Keratinocyte (primary cell): ENCODE measurements at regions not wholly inside any gene's neighbourhood (a gene's known extent, or its start where the extent isn't known, plus 50 kb on each side); places are given as distances from the start of the nearest gene placed in this dataset.

ENCODE experiments used
- DNase-seq: peaks from one replicate; pipeline ENCODE4 v3.0.0-alpha.2; 2011; ENCODE audit warnings: low read depth, missing footprints, low spot score
- FAIRE-seq: peaks from 2 replicates; lab custom pipeline; 2011; peaks lifted over from hg19 to GRCh38; lab: Jason Lieb, UNC
- H2AFZ ChIP-seq: 2 replicates; pipeline ENCODE4 v1.6.0; 2012; ENCODE audit warnings: low read length, control low read depth, inconsistent platforms; ENCODE audit not compliant: control insufficient read depth
- H3K27ac ChIP-seq: 2 replicates; pipeline ENCODE4 v1.5.1; 2011; ENCODE audit warnings: low read length; ENCODE audit not compliant: control insufficient read depth, insufficient read depth
- H3K27me3 ChIP-seq: 3 replicates; pipeline ENCODE4 v1.6.0; 2011; ENCODE audit warnings: low read length; ENCODE audit not compliant: control insufficient read depth, insufficient read depth; ENCODE audit errors: extremely low read depth
- H3K36me3 ChIP-seq, 2 experiments: 2 replicates in 1 of 2; 3 replicates in 1 of 2; pipeline ENCODE4 v1.5.1; 2011; ENCODE audit warnings: low read length in 2 of 2, mild to moderate bottlenecking in 1 of 2; ENCODE audit not compliant: control insufficient read depth in 2 of 2, insufficient read depth in 2 of 2; ENCODE audit errors: extremely low read depth in 1 of 2
- H3K4me1 ChIP-seq: 3 replicates; pipeline ENCODE4 v1.5.1; 2011; ENCODE audit warnings: low read length; ENCODE audit not compliant: control insufficient read depth, insufficient read depth; ENCODE audit errors: extremely low read depth
- H3K4me2 ChIP-seq: 3 replicates; pipeline ENCODE4 v1.6.0; 2011; ENCODE audit warnings: low read depth, low read length; ENCODE audit not compliant: control insufficient read depth, insufficient read depth; ENCODE audit errors: extremely low read depth
- H3K4me3 ChIP-seq, 3 experiments: fragments of 200-600 bp in 1 of 3; sonication (generic) in 1 of 3; 2 replicates in 2 of 3; 3 replicates in 1 of 3; pipeline ENCODE4 v1.5.1; 2011 to 2016; ENCODE audit warnings: low read length in 3 of 3, mild to moderate bottlenecking in 3 of 3, control low read depth in 2 of 3, inconsistent platforms in 1 of 3, low read depth in 1 of 3, mixed read lengths in 1 of 3, mixed run types in 1 of 3, moderate library complexity in 1 of 3; ENCODE audit not compliant: control insufficient read depth in 2 of 3, insufficient read depth in 2 of 3; ENCODE audit errors: extremely low read depth in 1 of 3
- H3K79me2 ChIP-seq: 2 replicates; pipeline ENCODE4 v1.6.0; 2012; ENCODE audit warnings: low read length; ENCODE audit not compliant: control insufficient read depth, insufficient read depth
- H3K9ac ChIP-seq: 3 replicates; pipeline ENCODE4 v1.6.0; 2011; ENCODE audit warnings: low read length; ENCODE audit not compliant: control insufficient read depth, insufficient read depth; ENCODE audit errors: extremely low read depth
- H3K9me1 ChIP-seq: 3 replicates; pipeline ENCODE4 v1.6.0; 2011; ENCODE audit warnings: low read length; ENCODE audit not compliant: control insufficient read depth, insufficient read depth; ENCODE audit errors: extremely low read depth
- H3K9me3 ChIP-seq: 2 replicates; pipeline ENCODE4 v1.5.1; 2012; ENCODE audit warnings: low read depth, low read length; ENCODE audit not compliant: control insufficient read depth
- H4K20me1 ChIP-seq: 3 replicates; pipeline ENCODE4 v1.6.0; 2011; ENCODE audit warnings: low read length; ENCODE audit not compliant: control insufficient read depth, insufficient read depth; ENCODE audit errors: extremely low read depth
- CTCF ChIP-seq, 3 experiments: IDR thresholded peaks in 1 of 3; conservative IDR thresholded peaks in 1 of 3; optimal IDR thresholded peaks in 1 of 3; 2 replicates in 2 of 3; 3 replicates in 1 of 3; pipeline versions ENCODE3 to v1.5.1; 2011; ENCODE audit warnings: low read length in 3 of 3, mild to moderate bottlenecking in 3 of 3, moderate library complexity in 2 of 3, control low read depth in 1 of 3, inconsistent platforms in 1 of 3; ENCODE audit not compliant: insufficient read depth in 2 of 3; ENCODE audit errors: extremely low read depth in 1 of 3
- EZH2 ChIP-seq: IDR thresholded peaks from one replicate; pipeline ENCODE4 v1.6.1; 2012; ENCODE audit warnings: inconsistent platforms, mild to moderate bottlenecking, low read length, moderate library complexity
- dilution Hi-C: fragments of 300-500 bp; cut with MboI; formaldehyde crosslinking; loops from one replicate; pipeline ENCODE4 v1.7.0; 2020; ENCODE audit warnings: low sequenced_read_pairs; ENCODE audit not compliant: extremely low pct_ligation_motif_present

- Histone ChIP-seq H2AFZ (no peak overlapping the region), H3K79me2 (no peaks in the 10 kb centered on the region), H3K9me1 (no peaks in the 10 kb centered on the region), H3K27ac (peak overlapping the region; percentile 57), H3K9ac (no peak overlapping the region), H3K4me3 (no peak overlapping the region), H3K36me3 (no peaks in the 10 kb centered on the region), H3K4me1 (peaks cover 11% of the 10 kb centered on the region), H4K20me1 (no peaks in the 10 kb centered on the region), H3K4me2 (no peak overlapping the region), H3K27me3 (no peaks in the 10 kb centered on the region), H3K9me3 (no peaks in the 10 kb centered on the region)
- no peak for FAIRE-seq
- TF ChIP-seq EZH2 = no peak
- dilution Hi-C loops = no loop called here
- DNase-seq = no peak
Observed at GRCh38 chr3:154970797-154971196, 109.3 kb upstream of the MME start.

GRCh38 chr3:154969366-154969765 is 110.8 kb upstream of the MME start:
- Histone ChIP-seq H2AFZ (no peak overlapping the region), H3K9me3 (no peaks in the 10 kb centered on the region), H3K36me3 (no peaks in the 10 kb centered on the region), H3K27ac (no peak overlapping the region), H3K4me2 (no peak overlapping the region), H3K27me3 (no peaks in the 10 kb centered on the region), H3K4me3 (no peak overlapping the region), H3K9me1 (no peaks in the 10 kb centered on the region), H3K9ac (no peak overlapping the region), H4K20me1 (no peaks in the 10 kb centered on the region), H3K4me1 (peaks cover 11% of the 10 kb centered on the region), H3K79me2 (no peaks in the 10 kb centered on the region)
- dilution Hi-C loops = no loop called here
- FAIRE-seq (no peak), DNase-seq (no peak)
- TF ChIP-seq EZH2 (no peak), CTCF (optimal IDR thresholded peaks at IDR 0.05 in 1 of 3, IDR thresholded peaks at IDR 0.05 in 1 of 3, conservative IDR thresholded peaks at IDR 0.05 in 1 of 3; ENCODE audit: extremely low read depth in 1 of 3, insufficient read depth in 2 of 3, low read length in 3 of 3) (no peak)

GRCh38 chr3:154967090-154967489 is 113.0 kb upstream of the MME start:
- no peak overlapping the region for H3K4me3 ChIP-seq
- H3K27ac ChIP-seq = no peak overlapping the region
- TF ChIP-seq EZH2 (no peak), CTCF (optimal IDR thresholded peaks at IDR 0.05 in 1 of 3, IDR thresholded peaks at IDR 0.05 in 1 of 3, conservative IDR thresholded peaks at IDR 0.05 in 1 of 3; ENCODE audit: extremely low read depth in 1 of 3, insufficient read depth in 2 of 3, low read length in 3 of 3) (no peak)
- no peaks in the 10 kb centered on the region for H3K27me3 ChIP-seq
- H3K9me1 ChIP-seq = no peaks in the 10 kb centered on the region
- FAIRE-seq (no peak), DNase-seq (no peak)
- H3K9ac ChIP-seq = no peak overlapping the region
- no peaks in the 10 kb centered on the region for H3K9me3 ChIP-seq
- H3K36me3 ChIP-seq = no peaks in the 10 kb centered on the region
- H4K20me1 ChIP-seq = no peaks in the 10 kb centered on the region
- dilution Hi-C loops = no loop called here
- H3K4me1 ChIP-seq = peaks cover 9% of the 10 kb centered on the region
- no peak overlapping the region for H2AFZ ChIP-seq
- H3K79me2 ChIP-seq = no peaks in the 10 kb centered on the region
- H3K4me2 ChIP-seq = no peak overlapping the region
